Thyroid gland (tissue), 4 donors: ENCODE measurements at regions not wholly inside any gene's neighbourhood (a gene's known extent, or its start where the extent isn't known, plus 50 kb on each side); places are given as distances from the start of the nearest gene placed in this dataset.

Experiments used
- DNase-seq, 2 donors: peaks; one replicate each; pipeline ENCODE4 v3.0.0-alpha.2; 2019
- H3K27ac ChIP-seq, 3 donors: fragments of 200-600 bp; sonication (generic); 1 replicate in 2 of 3; 2 replicates in 1 of 3; pipeline ENCODE4 v1.5.1; 2016 to 2019; ENCODE audit warnings: mild to moderate bottlenecking in 1 of 3, moderate library complexity in 1 of 3
- H3K27me3 ChIP-seq: fragments of 200-600 bp; sonication (generic); one replicate; pipeline ENCODE4 v1.5.1; 2019
- H3K36me3 ChIP-seq, 2 donors: fragments of 200-600 bp; sonication (generic); one replicate each; pipeline ENCODE4 v1.5.1; 2016 to 2019
- H3K4me1 ChIP-seq, 2 donors: fragments of 200-600 bp; sonication (generic); one replicate each; pipeline ENCODE4 v1.5.1; 2017 to 2019
- H3K4me3 ChIP-seq, 3 donors: fragments of 200-600 bp; sonication (generic); replicated peaks in 1 of 3; 1 replicate in 2 of 3; 2 replicates in 1 of 3; pipeline ENCODE4 v1.5.1; 2016; ENCODE audit warnings: mild to moderate bottlenecking in 1 of 3
- H3K9me3 ChIP-seq: fragments of 200-600 bp; sonication (generic); one replicate; pipeline ENCODE4 v1.5.1; 2017
- POLR2A ChIP-seq, 2 donors: fragments of 450-650 bp; IDR thresholded peaks; one replicate each; pipeline ENCODE4 v1.6.1; 2017; ENCODE audit warnings: antibody characterized with exemption in 2 of 2, mild to moderate bottlenecking in 2 of 2, moderate library complexity in 1 of 2
- WGBS, 2 donors: methylation state at CpG; one replicate each; pipeline ENCODE4 v1.1.5; 2017; 5-methylcytosine and 5-hydroxymethylcytosine counted together
- intact Hi-C: fragments of 100-400 bp; cut with DNase I; formaldehyde crosslinking; loops from one replicate; pipeline ENCODE4 v1.15.1; 2023
- TF ChIP-seq, protein P1 (sequence below), 6 experiments: fragments of 200-600 bp in 3 of 6; fragments of 450-650 bp in 3 of 6; sonication (generic) in 3 of 6; IDR thresholded peaks; one replicate each; pipeline ENCODE4 v1.5.1; 2016 to 2019; ENCODE audit warnings: antibody characterized with exemption in 6 of 6, mild to moderate bottlenecking in 2 of 6, inconsistent platforms in 1 of 6, moderate library complexity in 1 of 6

DNA sequence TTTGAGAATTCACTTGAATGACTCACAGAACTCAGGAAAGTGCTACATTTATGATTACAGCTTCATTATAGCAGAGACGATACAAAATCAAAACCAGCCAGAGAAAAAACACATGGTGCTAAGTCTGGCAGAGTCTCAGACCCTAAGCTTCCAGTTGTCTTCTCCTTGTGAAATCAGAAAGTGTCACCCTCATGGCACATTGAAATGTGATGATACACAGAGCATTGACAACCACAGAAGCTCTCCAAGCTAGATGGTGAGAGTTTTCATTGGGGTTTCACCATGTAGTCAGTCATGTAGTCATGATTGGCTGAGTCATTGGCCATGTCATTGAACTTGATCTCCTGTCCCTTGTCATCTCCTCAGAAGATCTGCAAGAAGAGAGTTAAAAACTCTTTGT lies 526.6 kb downstream of the MRPL39 start:
- no peak for TF ChIP-seq POLR2A (IDR thresholded peaks at IDR 0.05)
- TF ChIP-seq, protein P1, sequence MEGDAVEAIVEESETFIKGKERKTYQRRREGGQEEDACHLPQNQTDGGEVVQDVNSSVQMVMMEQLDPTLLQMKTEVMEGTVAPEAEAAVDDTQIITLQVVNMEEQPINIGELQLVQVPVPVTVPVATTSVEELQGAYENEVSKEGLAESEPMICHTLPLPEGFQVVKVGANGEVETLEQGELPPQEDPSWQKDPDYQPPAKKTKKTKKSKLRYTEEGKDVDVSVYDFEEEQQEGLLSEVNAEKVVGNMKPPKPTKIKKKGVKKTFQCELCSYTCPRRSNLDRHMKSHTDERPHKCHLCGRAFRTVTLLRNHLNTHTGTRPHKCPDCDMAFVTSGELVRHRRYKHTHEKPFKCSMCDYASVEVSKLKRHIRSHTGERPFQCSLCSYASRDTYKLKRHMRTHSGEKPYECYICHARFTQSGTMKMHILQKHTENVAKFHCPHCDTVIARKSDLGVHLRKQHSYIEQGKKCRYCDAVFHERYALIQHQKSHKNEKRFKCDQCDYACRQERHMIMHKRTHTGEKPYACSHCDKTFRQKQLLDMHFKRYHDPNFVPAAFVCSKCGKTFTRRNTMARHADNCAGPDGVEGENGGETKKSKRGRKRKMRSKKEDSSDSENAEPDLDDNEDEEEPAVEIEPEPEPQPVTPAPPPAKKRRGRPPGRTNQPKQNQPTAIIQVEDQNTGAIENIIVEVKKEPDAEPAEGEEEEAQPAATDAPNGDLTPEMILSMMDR (IDR thresholded peaks at IDR 0.05), result no peak
- H3K4me3 ChIP-seq, result no peak overlapping the region

DNA sequence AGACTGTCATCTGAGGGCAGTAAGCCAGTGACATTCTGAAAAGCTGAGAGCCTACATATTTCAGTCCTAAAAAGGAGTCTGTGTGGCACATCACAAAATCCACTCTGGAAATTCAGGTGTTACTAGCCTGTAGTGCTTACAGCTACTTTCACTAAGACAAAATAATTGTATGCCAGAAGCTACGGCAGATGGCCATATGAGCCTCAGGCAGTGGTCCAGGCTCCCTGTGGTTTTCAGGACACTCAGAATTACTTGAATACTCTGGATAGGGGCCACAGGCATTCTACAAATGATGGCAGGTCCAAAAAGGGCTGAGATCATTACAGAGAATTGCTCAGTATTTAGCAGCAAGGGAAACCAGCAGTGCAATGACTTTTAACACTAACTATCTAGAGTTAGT lies 527.1 kb downstream of the MRPL39 start:
- H3K36me3 ChIP-seq, result no peaks in the 10 kb centered on the region
- 75 to 91% methylated on average over 1 of the region's 1 CpG for WGBS, 2 donors
- intact Hi-C loops, result no loop called here
- TF ChIP-seq POLR2A (IDR thresholded peaks at IDR 0.05), result no peak
- TF ChIP-seq, protein P1 (IDR thresholded peaks at IDR 0.05), result no peak
- H3K4me1 ChIP-seq, result no peaks in the 10 kb centered on the region
- DNase-seq, result no peak
- no peak overlapping the region for H3K4me3 ChIP-seq
- H3K27me3 ChIP-seq, result no peaks in the 10 kb centered on the region
- no peak overlapping the region for H3K27ac ChIP-seq
- H3K9me3 ChIP-seq, result no peaks in the 10 kb centered on the region

More for the DNA sequence above, 526.6 kb downstream of the MRPL39 start:
- H3K36me3 ChIP-seq, result no peaks in the 10 kb centered on the region
- H3K27ac ChIP-seq, result no peak overlapping the region
- H3K27me3 ChIP-seq, result no peaks in the 10 kb centered on the region
- H3K9me3 ChIP-seq, result no peaks in the 10 kb centered on the region
- DNase-seq, result no peak
- H3K4me1 ChIP-seq, result no peaks in the 10 kb centered on the region
- WGBS, 2 donors, result 75 to 87% methylated on average over 1 of the region's 1 CpG
- intact Hi-C loops, result no loop called here

DNA sequence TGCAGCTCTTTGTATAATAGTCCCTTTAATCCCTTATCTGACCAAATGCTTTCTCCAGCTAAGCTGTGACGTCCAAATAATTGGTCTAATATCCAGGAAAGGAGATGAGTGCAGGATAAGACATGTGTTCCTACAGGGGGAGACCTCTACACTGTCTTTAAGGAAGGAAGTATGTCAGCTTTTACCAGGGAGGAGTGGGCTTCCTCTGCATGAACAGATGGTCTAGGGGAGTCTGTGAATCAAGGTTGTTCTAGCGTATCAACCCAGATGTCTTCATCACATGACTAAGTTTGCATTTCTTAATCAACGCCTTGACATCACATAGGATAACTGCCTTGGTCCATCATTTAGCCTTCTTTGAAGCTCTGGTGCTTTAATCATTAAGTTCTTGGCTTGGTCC lies 528.2 kb downstream of the MRPL39 start:
- TF ChIP-seq, protein P1 (IDR thresholded peaks at IDR 0.05), result no peak
- intact Hi-C loops, result no loop called here
- Histone ChIP-seq H3K27me3 (no peaks in the 10 kb centered on the region), H3K4me3 (no peak overlapping the region), H3K27ac (no peak overlapping the region), H3K4me1 (no peaks in the 10 kb centered on the region), H3K9me3 (no peaks in the 10 kb centered on the region), H3K36me3 (no peaks in the 10 kb centered on the region)
- DNase-seq, result no peak
- 70% methylated on average over 3 of the region's 3 CpGs for WGBS, 2 donors

DNA sequence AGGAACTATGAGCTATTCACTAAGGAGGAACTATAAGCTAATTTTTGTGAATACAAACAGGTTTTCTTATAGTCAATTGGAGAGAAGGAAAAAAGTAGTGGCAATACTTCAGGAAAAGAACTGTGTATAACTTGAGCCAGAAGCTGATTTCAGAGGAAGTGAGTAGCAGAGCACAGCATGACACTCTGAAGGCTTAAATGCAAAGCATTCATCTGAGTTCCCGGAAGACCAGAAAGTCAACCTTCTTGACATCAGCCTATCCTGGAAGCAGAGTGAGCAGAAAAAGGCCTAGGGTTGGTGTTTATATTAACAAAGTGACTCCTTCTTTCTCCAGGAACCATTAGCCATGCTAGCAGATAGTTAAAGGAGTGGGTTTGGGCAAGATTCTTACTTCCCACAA lies 545.2 kb downstream of the MRPL39 start:
- intact Hi-C loops, result no loop called here
- Histone ChIP-seq H3K4me1 (no peaks in the 10 kb centered on the region), H3K27me3 (no peaks in the 10 kb centered on the region), H3K27ac (no peak overlapping the region), H3K4me3 (no peak overlapping the region), H3K36me3 (no peaks in the 10 kb centered on the region), H3K9me3 (no peaks in the 10 kb centered on the region)
- 41 to 69% methylated on average over 1 of the region's 1 CpG for WGBS, 2 donors
- no peak for DNase-seq
- TF ChIP-seq, protein P1 (IDR thresholded peaks at IDR 0.05), result no peak
- no peak for TF ChIP-seq POLR2A (IDR thresholded peaks at IDR 0.05)

DNA sequence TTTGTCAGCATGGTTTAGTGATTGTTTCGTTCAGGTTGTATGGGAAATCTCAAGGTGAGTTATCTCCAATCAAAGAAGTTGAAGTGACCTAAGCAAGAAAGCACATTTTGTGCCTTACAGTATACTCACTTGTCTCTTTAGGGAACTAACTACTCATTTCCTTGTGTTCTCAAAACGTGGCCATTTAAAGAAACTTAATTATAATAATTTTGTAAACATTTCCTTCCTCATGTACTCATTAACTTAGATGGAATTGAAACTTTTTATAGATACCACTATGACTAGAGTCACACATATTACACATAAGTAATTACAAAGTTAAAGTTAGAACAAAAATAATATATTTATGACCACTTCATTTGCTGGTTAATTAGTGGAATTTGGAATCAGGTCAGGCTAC lies 552.6 kb downstream of the MRPL39 start:
- Histone ChIP-seq H3K4me1 (no peaks in the 10 kb centered on the region), H3K27me3 (no peaks in the 10 kb centered on the region), H3K9me3 (no peaks in the 10 kb centered on the region), H3K4me3 (no peak overlapping the region), H3K27ac (no peak overlapping the region), H3K36me3 (no peaks in the 10 kb centered on the region)
- WGBS, 2 donors, result 44 to 50% methylated on average over 2 of the region's 2 CpGs
- no peak for DNase-seq
- intact Hi-C loops, result no loop called here
- TF ChIP-seq POLR2A (IDR thresholded peaks at IDR 0.05), result no peak
- TF ChIP-seq, protein P1 (IDR thresholded peaks at IDR 0.05), result no peak
